ENCODE measurements at regions not wholly inside any gene's neighbourhood (a gene's known extent, or its start where the extent isn't known, plus 50 kb on each side); places are given as distances from the start of the nearest gene placed in this dataset.

DNA sequence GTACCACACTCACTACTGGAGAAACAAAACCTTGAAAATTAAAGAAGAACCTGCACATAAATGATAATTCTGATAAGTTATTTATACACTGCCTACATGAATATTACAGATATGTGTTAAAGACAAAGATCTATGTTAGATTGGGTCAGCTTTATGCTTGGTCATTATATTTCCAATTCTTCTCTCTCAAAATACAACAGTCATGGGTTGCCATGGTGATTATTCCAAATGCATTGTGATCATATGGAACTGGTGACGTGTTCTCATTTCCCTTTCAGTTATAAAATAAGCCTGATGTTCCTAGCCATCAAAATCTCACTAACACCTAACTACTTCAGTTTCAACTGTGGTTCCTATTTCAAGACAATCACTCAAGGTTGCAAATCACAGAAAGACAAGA lies 1416.4 kb downstream of the UQCRFS1 start:
- DNase-seq (no peak), ATAC-seq (no peak)
- H3K4me3 ChIP-seq: no peak overlapping the region
- H3K27ac ChIP-seq: no peak overlapping the region
- H3K27me3 ChIP-seq: no peaks in the 10 kb centered on the region
- H3K4me1 ChIP-seq: peaks cover 4 to 22% of the 10 kb centered on the region in 2 donors
- no peaks in the 10 kb centered on the region for H3K9me3 ChIP-seq
- peaks cover 0 to 18% of the 10 kb centered on the region in 2 donors for H3K36me3 ChIP-seq
- intact Hi-C loops (cut with DNase I): no loop called here
- TF ChIP-seq, protein P1, sequence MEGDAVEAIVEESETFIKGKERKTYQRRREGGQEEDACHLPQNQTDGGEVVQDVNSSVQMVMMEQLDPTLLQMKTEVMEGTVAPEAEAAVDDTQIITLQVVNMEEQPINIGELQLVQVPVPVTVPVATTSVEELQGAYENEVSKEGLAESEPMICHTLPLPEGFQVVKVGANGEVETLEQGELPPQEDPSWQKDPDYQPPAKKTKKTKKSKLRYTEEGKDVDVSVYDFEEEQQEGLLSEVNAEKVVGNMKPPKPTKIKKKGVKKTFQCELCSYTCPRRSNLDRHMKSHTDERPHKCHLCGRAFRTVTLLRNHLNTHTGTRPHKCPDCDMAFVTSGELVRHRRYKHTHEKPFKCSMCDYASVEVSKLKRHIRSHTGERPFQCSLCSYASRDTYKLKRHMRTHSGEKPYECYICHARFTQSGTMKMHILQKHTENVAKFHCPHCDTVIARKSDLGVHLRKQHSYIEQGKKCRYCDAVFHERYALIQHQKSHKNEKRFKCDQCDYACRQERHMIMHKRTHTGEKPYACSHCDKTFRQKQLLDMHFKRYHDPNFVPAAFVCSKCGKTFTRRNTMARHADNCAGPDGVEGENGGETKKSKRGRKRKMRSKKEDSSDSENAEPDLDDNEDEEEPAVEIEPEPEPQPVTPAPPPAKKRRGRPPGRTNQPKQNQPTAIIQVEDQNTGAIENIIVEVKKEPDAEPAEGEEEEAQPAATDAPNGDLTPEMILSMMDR (IDR thresholded peaks at IDR 0.05): no peak

GRCh38 chr19:27796073-27796472 lies 1416.9 kb downstream of the UQCRFS1 start:
- intact Hi-C loops (cut with DNase I): no loop called here
- H3K27me3 ChIP-seq: no peaks in the 10 kb centered on the region
- no peak for DNase-seq
- TF ChIP-seq, protein P1 (IDR thresholded peaks at IDR 0.05): no peak
- peaks cover 4 to 24% of the 10 kb centered on the region in 2 donors for H3K4me1 ChIP-seq
- no peaks in the 10 kb centered on the region for H3K9me3 ChIP-seq
- no peak for ATAC-seq
- peaks cover 0 to 18% of the 10 kb centered on the region in 2 donors for H3K36me3 ChIP-seq
- no peak overlapping the region for H3K4me3 ChIP-seq
- H3K27ac ChIP-seq: no peak overlapping the region

GRCh38 chr19:27795369-27795768 lies 1417.6 kb downstream of the UQCRFS1 start:
- H3K9me3 ChIP-seq: no peaks in the 10 kb centered on the region
- DNase-seq: no peak
- intact Hi-C loops (cut with DNase I): no loop called here
- no peak for ATAC-seq
- H3K27me3 ChIP-seq: no peaks in the 10 kb centered on the region
- H3K4me3 ChIP-seq: no peak overlapping the region
- H3K4me1 ChIP-seq: peaks cover 4 to 24% of the 10 kb centered on the region in 2 donors
- no peak overlapping the region for H3K27ac ChIP-seq
- TF ChIP-seq, protein P1 (IDR thresholded peaks at IDR 0.05): no peak
- H3K36me3 ChIP-seq: peaks cover 0 to 18% of the 10 kb centered on the region in 2 donors

DNA sequence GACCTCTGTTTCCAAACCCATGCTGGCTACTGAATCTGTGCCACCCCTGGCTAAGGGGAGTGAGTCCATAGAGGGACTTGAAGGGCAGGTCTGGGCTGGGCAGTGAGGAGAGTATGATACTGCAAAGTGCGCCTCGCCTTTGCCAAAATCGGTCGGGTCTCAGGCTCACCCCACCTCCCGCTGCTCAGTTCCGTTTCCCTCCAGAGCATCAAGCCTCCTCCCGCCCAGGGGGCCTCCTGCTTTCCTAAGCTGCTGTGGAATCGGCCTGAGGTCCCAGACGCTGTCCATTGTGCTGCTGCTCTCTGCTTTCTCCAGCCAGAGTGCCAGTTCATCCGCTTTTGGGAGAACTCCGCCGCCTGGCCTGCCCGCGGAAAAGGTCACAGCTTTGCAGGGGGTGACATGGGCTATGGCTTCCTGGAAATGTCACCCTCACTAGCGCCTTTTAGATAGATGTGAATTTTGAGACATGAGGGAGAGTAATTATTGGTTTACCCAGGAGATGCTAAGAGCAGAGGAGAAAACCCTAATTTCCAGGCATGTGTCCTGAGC lies 1418.4 kb downstream of the UQCRFS1 start:
- no peaks in the 10 kb centered on the region for H3K27me3 ChIP-seq
- TF ChIP-seq, protein P1 (IDR thresholded peaks at IDR 0.05): no peak
- intact Hi-C loops (cut with DNase I): no loop called here
- H3K27ac ChIP-seq: peak overlapping the region in 1 of 2 donors; percentile 90
- peaks cover 4 to 24% of the 10 kb centered on the region in 2 donors for H3K4me1 ChIP-seq
- H3K9me3 ChIP-seq: no peaks in the 10 kb centered on the region
- H3K4me3 ChIP-seq: peak overlapping the region; percentile 74 to 88
- peak in 3 of 4 donors; percentile 13 to 60 (median 16) for DNase-seq
- peaks cover 0 to 18% of the 10 kb centered on the region in 2 donors for H3K36me3 ChIP-seq
- no peak for ATAC-seq

- H3K27me3 ChIP-seq: no peaks in the 10 kb centered on the region
- peak overlapping the region; percentile 74 to 88 for H3K4me3 ChIP-seq
- peak; percentile 89 to 98 (median 94) for DNase-seq
- peak; percentile 99 for ATAC-seq
- H3K36me3 ChIP-seq: peaks cover 0 to 15% of the 10 kb centered on the region in 2 donors
- TF ChIP-seq, protein P1 (IDR thresholded peaks at IDR 0.05): no peak
- intact Hi-C loops (cut with DNase I): no loop called here
- peak overlapping the region; percentile 87 to 90 for H3K27ac ChIP-seq
- no peaks in the 10 kb centered on the region for H3K9me3 ChIP-seq
- peaks cover 4 to 24% of the 10 kb centered on the region in 2 donors for H3K4me1 ChIP-seq
Measured at GRCh38 chr19:27793644-27794493, 1419.1 kb downstream of the UQCRFS1 start.

All from left lung (tissue), 4 donors.